Neutrophil (primary cell): ENCODE measurements at regions not wholly inside any gene's neighbourhood (a gene's known extent, or its start where the extent isn't known, plus 50 kb on each side); places are given as distances from the start of the nearest gene placed in this dataset.

Source experiments
- H3K27ac ChIP-seq: fragments of 200-600 bp; sonication (generic); 2 replicates; pipeline ENCODE4 v1.5.1; 2016; ENCODE audit warnings: mild to moderate bottlenecking, moderate library complexity
- H3K27me3 ChIP-seq: fragments of 200-600 bp; sonication (generic); 2 replicates; pipeline ENCODE4 v1.6.0; 2016; ENCODE audit warnings: mild to moderate bottlenecking
- H3K36me3 ChIP-seq: fragments of 200-600 bp; sonication (generic); 2 replicates; pipeline ENCODE4 v1.5.1; 2017
- H3K4me1 ChIP-seq, 2 experiments: fragments of 200-600 bp in 1 of 2; sonication (generic) in 1 of 2; 1 replicate in 1 of 2; 2 replicates in 1 of 2; pipeline versions ENCODE4 v1.5.1 to v1.6.1; 2013 to 2016; ENCODE audit warnings: low read depth in 1 of 2, low read length in 1 of 2, mild to moderate bottlenecking in 1 of 2, moderate library complexity in 1 of 2; ENCODE audit not compliant: control insufficient read depth in 1 of 2, insufficient read depth in 1 of 2
- H3K4me3 ChIP-seq, 2 experiments: fragments of 200-600 bp in 1 of 2; sonication (generic) in 1 of 2; 1 replicate in 1 of 2; 2 replicates in 1 of 2; pipeline ENCODE4 v1.5.1; 2013 to 2016; ENCODE audit warnings: low read depth in 1 of 2, low read length in 1 of 2, mild to moderate bottlenecking in 1 of 2, moderate library complexity in 1 of 2
- H3K9me3 ChIP-seq: fragments of 200-600 bp; sonication (generic); 2 replicates; pipeline ENCODE4 v1.5.1; 2016
- TF ChIP-seq, protein P1 (sequence below): fragments of 200-600 bp; sonication (generic); IDR thresholded peaks from 2 replicates; pipeline ENCODE4 v1.5.1; 2016; ENCODE audit warnings: antibody characterized with exemption

DNA sequence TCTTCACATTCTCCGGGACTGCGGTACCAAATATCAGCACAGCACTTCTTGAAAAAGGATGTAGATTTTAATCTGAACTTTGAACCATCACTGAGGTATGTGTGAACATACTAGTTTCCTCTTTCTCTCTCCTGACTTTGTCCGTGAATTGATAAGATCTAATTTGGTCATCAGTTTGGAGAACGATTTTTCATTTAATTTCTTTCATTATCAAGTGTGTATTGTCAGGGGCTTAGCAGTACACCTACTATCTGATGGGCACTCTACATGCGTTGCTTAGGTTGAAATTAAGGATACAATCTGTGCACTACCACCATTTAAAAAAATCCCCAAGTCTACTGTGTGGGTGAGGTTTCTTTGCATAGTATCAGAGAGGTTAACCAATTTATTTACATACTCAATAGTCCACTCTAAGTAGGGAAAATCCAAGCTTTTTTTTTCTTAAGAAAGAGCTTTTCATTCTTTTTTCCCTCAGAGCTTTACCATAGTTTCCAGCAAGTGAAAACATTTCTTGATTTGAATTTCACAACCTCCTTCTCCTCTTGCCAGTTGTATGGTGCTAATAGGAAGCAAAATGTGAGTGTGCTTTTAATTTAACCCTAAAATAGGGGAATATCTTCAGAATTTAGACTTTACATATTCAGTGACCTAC lies 105.4 kb upstream of the ESR1 start:
- TF ChIP-seq, protein P1, sequence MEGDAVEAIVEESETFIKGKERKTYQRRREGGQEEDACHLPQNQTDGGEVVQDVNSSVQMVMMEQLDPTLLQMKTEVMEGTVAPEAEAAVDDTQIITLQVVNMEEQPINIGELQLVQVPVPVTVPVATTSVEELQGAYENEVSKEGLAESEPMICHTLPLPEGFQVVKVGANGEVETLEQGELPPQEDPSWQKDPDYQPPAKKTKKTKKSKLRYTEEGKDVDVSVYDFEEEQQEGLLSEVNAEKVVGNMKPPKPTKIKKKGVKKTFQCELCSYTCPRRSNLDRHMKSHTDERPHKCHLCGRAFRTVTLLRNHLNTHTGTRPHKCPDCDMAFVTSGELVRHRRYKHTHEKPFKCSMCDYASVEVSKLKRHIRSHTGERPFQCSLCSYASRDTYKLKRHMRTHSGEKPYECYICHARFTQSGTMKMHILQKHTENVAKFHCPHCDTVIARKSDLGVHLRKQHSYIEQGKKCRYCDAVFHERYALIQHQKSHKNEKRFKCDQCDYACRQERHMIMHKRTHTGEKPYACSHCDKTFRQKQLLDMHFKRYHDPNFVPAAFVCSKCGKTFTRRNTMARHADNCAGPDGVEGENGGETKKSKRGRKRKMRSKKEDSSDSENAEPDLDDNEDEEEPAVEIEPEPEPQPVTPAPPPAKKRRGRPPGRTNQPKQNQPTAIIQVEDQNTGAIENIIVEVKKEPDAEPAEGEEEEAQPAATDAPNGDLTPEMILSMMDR = no peak
- Histone ChIP-seq H3K4me1 (no peaks in the 10 kb centered on the region), H3K27ac (no peak overlapping the region), H3K27me3 (no peaks in the 10 kb centered on the region), H3K36me3 (no peaks in the 10 kb centered on the region), H3K9me3 (no peaks in the 10 kb centered on the region), H3K4me3 (no peak overlapping the region)

DNA sequence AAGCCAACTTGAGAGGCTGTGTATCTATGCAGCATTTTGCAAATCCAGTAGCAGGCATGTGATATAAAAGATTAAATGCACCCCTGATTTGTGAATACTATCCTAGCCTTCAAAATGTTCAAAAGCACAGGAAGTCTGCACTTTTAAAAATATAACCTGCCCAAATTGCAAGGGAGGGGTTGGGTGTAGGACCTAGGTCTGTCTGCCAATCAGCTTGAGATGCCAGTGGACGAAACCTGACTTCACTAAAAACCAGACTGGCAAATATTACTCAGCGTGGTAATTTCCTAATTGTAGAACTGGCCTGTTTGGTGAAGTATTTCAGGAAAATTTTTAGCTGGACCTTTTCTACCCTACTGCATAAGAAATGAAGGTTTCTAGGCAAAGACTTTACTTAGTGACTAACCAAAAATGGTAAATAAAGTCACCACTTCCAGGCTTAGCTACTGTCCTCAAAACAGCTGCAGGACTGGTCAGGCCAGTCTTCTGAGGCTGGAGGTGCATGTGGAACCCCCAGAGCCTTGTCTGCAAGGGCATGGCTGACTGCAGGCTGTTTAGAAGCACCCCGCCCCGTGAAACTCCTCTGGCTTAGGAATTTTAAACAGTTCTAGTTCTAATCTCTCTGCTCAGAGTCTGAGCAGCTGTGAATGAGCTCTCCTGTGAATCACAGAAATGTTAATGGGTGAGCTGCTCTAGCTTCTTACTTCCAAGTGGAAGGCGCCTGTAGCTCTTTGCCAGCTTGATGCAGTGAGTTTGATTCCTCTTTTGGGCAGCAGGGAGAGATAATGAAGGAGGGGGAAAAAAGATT lies 104.4 kb upstream of the ESR1 start:
- Histone ChIP-seq H3K27ac (no peak overlapping the region), H3K9me3 (no peaks in the 10 kb centered on the region), H3K36me3 (no peaks in the 10 kb centered on the region), H3K4me3 (no peak overlapping the region), H3K27me3 (no peaks in the 10 kb centered on the region), H3K4me1 (no peaks in the 10 kb centered on the region)
- TF ChIP-seq, protein P1 = no peak

DNA sequence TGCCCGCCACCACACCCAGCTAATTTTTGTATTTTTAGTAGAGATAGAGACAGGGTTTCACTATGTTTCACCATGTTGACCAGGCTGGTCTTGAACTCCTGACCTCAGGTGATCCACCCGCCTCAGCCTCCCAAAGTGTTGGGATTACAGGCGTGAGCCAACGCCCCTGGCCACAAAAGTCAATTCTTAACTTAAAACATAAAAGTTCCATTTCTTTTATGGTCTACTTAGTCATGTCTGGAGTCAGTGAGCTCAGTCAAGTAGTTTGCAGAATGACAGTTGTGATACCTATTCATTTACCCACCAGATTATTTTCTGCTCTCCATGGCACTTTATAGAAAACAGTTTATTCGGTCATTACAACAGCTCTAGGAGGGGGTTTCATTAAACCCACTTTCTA lies 103.1 kb upstream of the ESR1 start:
- Histone ChIP-seq H3K4me1 (no peaks in the 10 kb centered on the region), H3K27ac (no peak overlapping the region), H3K9me3 (no peaks in the 10 kb centered on the region), H3K27me3 (no peaks in the 10 kb centered on the region), H3K36me3 (no peaks in the 10 kb centered on the region), H3K4me3 (no peak overlapping the region)
- TF ChIP-seq, protein P1 = no peak

DNA sequence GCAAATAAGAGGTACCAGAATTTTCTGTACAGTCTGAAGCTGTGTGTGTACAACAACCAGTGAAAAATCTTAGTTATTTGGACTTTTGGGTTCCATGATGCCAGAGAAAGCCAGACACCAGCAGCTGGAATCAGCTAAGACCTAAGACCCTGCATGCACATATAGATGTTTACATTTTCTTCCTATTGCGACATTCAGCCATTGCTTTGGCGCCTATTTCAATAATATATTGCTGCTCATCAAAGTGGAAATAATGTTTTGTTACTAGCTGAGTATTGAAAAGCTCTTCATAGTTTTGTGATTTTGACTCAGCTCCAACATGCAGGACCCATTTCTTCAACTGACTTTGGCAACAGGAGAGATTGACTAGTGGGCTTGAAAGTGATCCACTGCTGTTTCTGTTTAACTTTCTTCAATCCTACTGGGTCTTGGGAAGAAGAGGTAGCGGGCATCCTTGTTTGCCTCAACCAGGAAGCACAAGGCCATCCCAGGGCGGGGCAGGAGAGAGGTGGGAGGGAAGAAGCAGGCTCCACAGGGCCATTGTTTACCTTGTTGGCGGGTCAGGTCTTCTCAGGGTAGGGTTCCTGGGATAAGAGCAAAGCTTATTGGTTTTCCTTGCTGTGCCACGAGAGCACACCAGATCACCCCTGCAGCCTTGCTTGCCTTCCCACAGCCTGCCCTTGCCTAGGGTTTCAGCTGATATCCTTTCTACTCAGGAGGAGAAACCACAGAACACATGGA lies 101.3 kb upstream of the ESR1 start:
- TF ChIP-seq, protein P1 = no peak
- Histone ChIP-seq H3K27me3 (no peaks in the 10 kb centered on the region), H3K4me3 (no peak overlapping the region), H3K27ac (no peak overlapping the region), H3K9me3 (no peaks in the 10 kb centered on the region), H3K4me1 (no peaks in the 10 kb centered on the region), H3K36me3 (no peaks in the 10 kb centered on the region)

DNA sequence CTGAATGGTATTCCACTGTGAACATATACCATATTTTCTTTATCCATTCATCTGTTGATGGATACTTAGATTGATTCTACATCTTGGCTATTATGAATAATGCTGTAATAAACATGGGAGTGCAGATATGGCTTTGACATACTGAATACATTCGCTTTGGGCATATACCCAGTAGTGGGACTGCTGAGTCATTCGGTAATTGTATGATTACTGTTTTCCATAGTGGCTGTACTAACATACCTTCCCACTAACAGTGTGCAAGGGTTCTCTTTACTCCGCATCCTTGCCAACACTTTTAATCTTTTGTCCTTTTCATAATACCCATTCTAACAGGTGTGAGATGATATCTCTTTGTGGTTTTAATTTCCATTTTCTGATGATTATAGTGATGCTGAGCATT lies 98.2 kb upstream of the ESR1 start:
- Histone ChIP-seq H3K27ac (no peak overlapping the region), H3K4me3 (no peak overlapping the region), H3K9me3 (no peaks in the 10 kb centered on the region), H3K4me1 (no peaks in the 10 kb centered on the region), H3K27me3 (no peaks in the 10 kb centered on the region), H3K36me3 (no peaks in the 10 kb centered on the region)
- TF ChIP-seq, protein P1 = no peak
